GM03348 (cell line): ENCODE measurements at regions not wholly inside any gene's neighbourhood (a gene's known extent, or its start where the extent isn't known, plus 50 kb on each side); places are given as distances from the start of the nearest gene placed in this dataset.
"Not testable (repeated sequence)": the region's sequence is repeated elsewhere in the genome, so short reads cannot be mapped to it uniquely, and the experiment has no call there.

Source experiments
- DNase-seq: peaks from one replicate; pipeline ENCODE4 v3.0.0; 2012; ENCODE audit warnings: low spot score

DNA sequence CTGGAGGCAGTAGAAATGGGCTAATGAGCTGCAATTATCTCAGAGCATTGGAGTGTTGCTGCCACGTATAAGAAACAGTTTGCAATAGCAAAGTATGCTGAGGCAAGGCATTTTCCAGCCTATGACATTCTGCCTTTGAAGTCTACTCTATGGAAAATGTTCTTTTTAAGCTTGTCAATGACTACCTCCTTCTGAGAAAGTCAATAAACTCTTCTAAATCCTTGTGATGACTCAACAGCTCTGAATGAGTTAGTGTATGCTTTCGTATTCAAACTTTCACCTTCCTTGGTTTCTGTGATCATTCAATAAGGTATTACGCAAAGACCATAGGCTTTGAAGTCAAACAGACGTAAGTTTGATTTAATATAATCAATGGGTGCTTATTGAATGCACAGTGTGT, 111.2 kb downstream of the CAPZA3 start:
- no peak for DNase-seq

GRCh38 chr12:18849761-18850160, 111.8 kb downstream of the CAPZA3 start:
- no peak for DNase-seq

DNA sequence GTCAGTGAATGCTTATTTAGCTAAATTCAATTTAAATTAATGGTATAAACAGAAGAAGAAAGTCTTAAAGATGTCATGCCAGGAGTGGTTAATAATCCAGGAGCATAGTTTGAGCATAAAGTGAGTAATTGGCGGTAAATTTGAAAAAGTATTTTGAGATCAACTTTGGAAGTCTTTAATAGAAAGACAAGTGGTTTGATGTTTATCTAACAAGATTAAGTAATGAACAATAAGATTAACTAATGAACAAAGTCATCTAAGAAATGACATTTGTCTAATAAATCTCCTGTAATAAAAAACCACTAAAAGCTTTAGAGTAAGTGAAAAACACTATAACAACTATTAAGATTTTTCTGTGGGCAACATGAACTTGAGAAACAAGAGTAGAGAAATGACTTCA, 112.8 kb downstream of the CAPZA3 start:
- DNase-seq = no peak

DNA sequence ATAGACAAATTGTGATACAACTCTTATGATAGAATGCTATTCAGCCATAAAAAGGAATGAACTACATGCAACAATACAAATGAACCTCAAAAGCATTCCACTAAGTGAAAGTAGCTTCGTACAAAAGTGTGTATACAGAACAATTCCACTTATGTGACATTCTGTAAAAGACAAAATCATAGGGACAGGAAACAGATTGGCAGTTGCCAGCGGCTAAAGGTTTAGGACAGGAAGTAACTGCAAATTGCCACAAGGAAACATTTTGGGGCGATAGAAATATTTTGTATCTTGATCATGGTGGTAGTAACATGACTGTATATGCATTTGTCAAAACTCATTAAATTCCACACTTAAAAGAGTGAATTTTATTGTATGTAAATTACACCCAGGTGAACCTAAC, 113.4 kb downstream of the CAPZA3 start:
- DNase-seq = no peak

DNA sequence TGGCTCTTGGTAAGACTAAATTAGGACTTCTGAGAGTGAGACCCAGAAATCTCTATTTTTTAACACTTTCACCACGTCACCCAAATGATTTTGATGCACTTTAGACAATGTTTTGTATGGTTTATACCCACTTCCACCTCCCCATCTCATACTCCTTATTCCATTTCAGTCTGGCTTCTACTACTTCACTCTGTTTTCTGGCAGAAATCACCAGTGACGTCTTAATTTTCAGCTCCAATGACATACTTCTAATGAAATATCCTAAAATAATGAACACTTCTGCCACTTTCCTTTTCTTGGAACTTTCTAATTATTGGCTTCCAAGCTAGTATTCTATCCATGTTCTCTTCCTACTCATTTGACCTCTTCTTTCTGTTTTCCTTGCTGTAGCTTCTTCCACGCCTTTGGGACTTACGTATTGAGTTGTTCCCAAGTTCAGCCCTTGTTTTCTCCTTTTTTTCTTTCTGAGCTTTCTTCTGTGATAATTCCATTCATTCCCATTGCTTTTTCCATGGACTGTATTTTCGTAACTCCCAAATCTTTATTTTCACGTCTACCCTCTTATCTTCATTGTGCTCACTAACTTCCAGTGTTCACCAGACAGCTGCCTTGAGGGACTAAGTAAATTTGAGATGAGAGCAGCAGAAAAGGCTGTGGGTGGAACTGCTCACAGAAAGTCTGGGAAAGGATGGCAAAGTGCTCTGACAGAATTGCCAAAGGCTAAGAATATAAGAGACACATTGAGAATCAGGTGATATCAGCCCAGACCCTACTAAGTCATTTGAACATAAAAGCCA, 115.8 kb downstream of the CAPZA3 start:
- no peak for DNase-seq

DNA sequence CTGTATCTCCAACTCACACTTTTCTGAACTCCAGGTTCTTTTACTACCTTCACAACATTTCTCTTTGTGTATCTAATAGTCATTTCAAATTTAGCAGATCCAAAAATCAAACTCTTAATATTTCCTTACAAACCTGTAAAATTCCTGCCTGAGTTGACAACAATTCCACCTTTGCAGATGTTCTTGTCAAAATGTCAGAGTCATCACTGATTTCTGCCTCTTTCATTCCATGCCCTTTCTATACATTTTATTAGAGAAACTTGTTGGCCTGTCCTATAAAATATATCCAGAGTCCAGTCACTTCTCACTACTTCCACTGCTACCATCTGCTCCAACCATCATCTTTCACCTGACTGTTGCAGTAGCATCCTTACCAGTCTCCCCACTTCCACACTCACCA, 119.7 kb downstream of the CAPZA3 start:
- DNase-seq = no peak

DNA sequence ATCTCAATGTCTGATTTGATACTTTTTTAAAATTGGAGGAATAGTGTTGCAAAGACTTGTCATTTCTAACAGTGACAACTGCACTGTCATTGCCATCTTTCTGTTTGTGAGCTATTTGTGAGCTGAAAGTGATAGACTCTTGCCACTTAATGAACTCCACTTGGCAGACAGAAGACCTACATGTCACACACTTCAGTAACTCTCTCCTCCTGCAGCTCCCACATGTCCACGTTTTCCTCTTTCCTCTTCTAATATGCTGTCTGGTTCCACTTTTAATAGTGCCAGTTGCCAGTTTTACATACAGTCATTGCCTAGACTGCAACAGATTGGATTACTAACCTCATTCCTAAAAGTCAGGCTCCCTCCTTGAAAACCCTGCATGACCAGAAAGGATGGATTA, 121.5 kb downstream of the CAPZA3 start:
- no peak for DNase-seq

DNA sequence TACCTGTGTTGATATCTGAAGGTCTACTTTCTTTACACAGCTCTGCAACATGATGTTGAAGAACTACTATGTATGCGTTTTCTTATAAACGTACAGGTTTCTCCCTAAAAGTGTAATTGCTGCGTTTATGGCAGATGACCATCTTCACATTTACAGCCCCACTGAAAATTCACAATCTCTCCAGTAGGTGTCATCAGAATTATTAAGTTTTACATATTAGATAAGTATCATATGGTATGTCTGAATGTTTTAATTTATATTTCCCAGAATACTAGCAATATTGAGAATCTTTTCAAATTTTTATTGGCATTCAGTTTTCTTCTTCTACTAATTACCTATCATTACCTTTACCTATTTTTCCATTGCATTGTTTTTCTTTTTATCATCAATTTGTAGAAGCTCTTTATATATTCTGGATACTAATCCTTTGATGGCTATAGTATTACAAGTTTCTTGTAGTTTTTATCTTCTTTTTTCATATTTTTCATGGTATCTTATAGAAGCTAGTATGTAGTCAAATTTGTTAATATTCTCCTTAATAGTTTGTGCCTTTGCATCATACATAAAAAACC, 123.5 kb downstream of the CAPZA3 start:
- no peak for DNase-seq

GRCh38 chr12:18863769-18864500, 126.0 kb downstream of the CAPZA3 start:
- no peak for DNase-seq

DNA sequence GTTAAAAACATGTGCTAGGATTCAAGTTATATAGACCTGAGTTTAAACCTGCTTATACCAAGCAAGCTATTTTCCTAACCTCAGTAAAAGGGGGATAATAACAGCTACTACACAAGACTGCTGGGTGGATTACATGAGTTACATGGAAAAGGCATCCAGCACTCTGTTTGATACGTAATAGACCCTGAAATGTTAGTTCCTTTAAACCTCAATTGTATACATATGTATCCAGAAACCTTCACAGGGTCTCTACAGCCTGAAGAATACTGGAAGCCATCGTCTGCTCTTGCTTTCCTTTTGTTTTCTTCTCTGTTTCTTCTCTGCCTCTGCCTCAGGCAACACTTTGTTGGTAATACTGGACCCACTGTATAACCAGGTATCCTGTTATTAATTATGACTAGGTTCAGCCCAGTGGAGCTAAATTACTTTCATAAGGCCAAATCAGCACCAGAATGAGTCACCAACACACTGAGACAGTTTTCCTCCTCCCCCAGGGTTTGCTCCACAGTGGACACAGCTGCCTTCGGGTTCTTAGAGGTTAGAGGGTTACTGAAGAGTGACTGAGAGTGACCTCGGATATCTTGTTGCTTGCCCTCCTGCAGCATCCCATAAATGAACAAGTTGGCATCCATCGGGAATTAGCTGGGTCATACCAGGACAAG, 127.1 kb downstream of the CAPZA3 start:
- DNase-seq = peak; percentile 44

- no peak for DNase-seq
Observed at GRCh38 chr12:18868717-18869116, 130.8 kb downstream of the CAPZA3 start.

- DNase-seq = no peak
Observed at GRCh38 chr12:18872770-18873169, 134.9 kb downstream of the CAPZA3 start.

- no peak for DNase-seq
Observed at GRCh38 chr12:18878676-18879180, 140.8 kb downstream of the CAPZA3 start.

DNA sequence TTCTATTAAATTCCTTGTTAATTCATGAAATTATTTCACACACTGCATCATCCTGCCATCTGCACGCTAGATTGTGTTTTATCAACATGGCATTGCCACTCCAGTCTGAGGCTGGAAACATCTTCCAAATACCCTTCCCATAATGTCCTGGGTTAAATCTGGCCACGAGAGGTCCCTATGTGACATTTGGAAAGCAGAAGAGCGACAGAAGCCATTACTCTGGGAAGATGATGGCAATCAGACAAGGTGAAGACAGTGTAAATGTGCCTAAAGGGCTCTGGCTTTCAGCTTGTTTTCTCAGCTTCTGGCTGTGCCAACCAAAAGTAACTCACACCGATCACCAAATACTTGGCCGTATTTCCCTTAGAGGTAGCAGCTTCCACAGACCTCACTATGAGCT, 144.8 kb downstream of the CAPZA3 start:
- no peak for DNase-seq

GRCh38 chr12:18886962-18887361, 149.0 kb downstream of the CAPZA3 start:
- no peak for DNase-seq

- no peak for DNase-seq
Observed at GRCh38 chr12:18887368-18887767, 149.4 kb downstream of the CAPZA3 start.

GRCh38 chr12:18888047-18888446, 150.1 kb downstream of the CAPZA3 start:
- DNase-seq = no peak

DNA sequence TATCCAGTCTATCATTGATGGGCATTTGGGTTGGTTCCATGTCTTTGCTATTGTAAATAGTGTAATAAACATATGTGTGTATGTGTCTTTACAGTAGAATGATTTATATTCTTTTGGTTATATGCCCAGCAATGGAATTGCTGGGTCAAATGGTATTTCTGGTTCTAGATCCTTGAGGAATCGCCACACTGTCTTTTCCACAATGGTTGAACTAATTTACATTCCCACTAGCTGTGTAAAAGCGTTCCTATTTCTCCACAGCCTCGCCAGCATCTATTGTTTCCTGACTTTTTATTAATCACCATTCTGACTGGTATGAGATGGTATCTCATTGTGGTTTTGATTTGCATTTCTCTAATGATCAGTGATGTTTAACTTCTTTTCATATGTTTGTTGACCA, 152.7 kb downstream of the CAPZA3 start:
- DNase-seq = not testable (repeated sequence)

DNA sequence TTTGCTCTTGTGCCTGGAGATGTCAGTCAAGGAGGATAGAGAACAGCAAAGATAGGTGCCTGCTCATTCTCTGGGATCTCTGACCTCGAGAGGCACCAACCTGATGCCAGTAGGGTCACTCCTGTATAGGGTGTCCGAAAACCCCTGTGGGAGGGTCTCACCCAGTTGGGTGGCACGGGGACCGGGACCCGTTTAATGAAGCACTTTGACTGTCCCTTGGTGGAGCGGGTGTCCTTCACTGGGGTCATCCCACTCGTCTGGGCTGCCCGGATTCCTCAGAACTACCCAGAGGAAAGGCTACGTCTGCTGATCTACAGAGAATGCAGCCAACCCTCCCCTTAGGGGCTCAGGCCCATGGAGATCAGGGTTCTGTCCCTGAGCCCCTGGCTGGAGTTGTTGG, 157.6 kb downstream of the CAPZA3 start:
- no peak for DNase-seq

- DNase-seq = no peak
Observed at GRCh38 chr12:18895946-18896345, 158.0 kb downstream of the CAPZA3 start.

GRCh38 chr12:18897823-18898222, 159.9 kb downstream of the CAPZA3 start:
- DNase-seq = no peak

GRCh38 chr12:18898470-18898869, 160.6 kb downstream of the CAPZA3 start:
- DNase-seq = no peak

DNA sequence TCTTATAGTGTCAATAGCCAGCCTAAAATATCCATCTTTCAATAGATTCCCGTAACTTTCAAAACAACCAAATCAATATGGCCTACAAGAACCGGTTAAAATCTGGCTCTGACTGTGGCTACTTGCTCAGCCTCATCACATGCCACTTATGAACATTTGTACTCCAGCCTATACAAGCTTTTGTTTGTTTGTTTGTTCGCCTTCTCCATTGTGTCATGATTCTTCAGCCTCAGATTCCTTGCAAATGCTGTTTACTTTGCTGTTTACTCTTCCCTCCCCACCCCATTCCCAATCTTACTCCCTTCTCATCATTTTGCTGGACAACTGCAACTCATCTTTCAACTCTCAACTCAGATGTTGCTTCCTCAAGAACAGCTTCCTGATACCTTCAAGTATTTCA, 161.2 kb downstream of the CAPZA3 start:
- DNase-seq = no peak
